GM12874 (cell line): ENCODE measurements at regions not wholly inside any gene's neighbourhood (a gene's known extent, or its start where the extent isn't known, plus 50 kb on each side); places are given as distances from the start of the nearest gene placed in this dataset.

Experiments
- TF ChIP-seq, protein P1 (sequence below): IDR thresholded peaks from 2 replicates; pipeline ENCODE4 v1.5.1; 2011; ENCODE audit warnings: low read depth, mild to moderate bottlenecking, control low read depth, low read length, moderate library complexity; ENCODE audit not compliant: insufficient read depth

DNA sequence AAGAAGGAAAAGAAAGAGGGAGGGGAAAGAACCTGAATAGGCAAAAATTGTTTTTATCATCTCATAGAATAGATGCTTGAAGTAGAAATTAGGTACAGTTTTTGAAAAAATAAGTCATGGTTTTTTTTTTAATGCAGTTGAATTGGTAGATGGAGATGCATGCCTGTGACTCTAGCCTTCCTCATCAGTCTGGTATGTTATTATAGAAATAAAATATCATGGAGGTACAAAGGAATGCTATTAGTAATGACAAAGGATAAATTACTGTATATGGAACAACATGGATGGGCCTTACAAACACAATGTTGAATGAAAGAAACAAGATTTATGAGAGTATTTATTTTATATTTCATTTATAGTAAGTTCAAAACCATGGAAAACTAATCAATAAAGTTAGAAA is 162.4 kb upstream of the GALNT15 start:
- TF ChIP-seq, protein P1, sequence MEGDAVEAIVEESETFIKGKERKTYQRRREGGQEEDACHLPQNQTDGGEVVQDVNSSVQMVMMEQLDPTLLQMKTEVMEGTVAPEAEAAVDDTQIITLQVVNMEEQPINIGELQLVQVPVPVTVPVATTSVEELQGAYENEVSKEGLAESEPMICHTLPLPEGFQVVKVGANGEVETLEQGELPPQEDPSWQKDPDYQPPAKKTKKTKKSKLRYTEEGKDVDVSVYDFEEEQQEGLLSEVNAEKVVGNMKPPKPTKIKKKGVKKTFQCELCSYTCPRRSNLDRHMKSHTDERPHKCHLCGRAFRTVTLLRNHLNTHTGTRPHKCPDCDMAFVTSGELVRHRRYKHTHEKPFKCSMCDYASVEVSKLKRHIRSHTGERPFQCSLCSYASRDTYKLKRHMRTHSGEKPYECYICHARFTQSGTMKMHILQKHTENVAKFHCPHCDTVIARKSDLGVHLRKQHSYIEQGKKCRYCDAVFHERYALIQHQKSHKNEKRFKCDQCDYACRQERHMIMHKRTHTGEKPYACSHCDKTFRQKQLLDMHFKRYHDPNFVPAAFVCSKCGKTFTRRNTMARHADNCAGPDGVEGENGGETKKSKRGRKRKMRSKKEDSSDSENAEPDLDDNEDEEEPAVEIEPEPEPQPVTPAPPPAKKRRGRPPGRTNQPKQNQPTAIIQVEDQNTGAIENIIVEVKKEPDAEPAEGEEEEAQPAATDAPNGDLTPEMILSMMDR = no peak

DNA sequence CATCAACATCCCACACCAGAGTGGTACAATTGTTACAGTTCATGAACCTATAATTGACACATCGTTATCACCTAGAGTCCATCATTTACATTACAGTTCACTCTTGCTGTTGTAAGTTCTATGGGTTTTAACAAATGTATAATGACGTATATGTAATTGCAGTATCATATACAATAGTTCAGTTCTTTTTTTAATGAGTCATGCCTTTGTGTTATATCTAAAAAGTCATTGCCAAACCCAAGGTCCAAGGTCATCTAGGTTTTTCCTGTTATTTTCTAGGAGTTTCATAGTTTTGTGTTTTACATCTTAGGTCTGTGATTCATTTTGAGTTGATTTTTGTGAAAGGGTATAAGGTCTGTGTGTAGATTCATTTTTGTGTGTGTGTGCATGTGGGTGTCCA is 160.9 kb upstream of the GALNT15 start:
- TF ChIP-seq, protein P1 = no peak

DNA sequence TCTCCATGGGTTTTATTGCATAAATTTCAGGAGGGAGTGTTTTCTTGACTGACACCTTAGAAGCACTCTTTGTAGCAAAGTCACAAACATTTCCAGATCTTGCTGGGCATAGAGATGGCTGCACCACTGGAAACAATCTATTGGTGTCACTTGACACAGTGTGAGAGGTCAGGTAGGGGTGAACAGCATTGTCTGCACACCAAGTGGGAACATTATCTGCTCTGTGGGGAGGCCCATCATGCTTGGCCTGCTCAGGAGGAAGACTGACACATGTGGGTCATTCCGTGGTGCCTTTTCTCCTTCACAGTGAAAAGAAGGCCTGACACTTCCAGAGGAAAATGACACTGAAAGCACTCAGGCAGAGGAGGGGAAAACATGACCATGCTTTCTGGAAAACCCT is 149.9 kb upstream of the GALNT15 start:
- TF ChIP-seq, protein P1 = no peak

DNA sequence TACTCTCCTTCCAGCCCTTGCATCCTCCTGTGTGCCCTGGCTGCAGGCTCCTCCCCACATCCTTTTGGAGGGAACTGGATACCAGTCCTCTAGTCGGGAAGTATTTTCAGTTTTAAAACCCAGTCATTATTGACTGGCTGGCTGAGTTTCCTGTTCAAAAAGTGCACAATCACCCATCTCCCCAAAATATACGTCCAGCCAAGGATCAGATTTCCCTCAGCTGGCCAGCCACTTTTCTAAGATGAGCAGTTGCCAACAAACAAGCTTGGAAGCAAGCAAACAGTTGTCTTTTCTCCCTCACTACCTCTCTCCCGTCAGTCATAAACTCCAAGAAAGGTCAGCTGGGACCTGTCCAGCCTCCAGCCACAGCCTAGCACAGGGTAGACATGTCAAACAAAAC is 147.7 kb upstream of the GALNT15 start:
- TF ChIP-seq, protein P1 = no peak

DNA sequence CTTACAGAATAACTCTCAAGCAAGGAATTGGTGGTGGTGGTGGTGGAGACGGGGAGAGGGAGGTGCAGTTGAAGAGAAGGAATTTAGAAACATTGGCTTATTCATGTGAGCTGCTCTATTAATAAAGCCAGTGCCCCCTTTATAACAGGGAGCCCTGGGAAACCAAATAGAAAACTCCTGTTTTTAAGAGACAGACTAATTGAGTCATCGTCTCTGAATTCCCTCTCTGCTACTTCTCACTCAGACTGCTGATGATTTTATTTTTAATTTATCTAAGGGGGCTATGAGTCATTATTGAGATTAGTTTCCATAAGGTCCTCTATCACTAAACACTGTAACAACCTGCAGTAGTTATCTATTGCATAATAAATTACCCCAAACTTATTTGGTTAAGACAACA is 145.9 kb upstream of the GALNT15 start:
- TF ChIP-seq, protein P1 = no peak

DNA sequence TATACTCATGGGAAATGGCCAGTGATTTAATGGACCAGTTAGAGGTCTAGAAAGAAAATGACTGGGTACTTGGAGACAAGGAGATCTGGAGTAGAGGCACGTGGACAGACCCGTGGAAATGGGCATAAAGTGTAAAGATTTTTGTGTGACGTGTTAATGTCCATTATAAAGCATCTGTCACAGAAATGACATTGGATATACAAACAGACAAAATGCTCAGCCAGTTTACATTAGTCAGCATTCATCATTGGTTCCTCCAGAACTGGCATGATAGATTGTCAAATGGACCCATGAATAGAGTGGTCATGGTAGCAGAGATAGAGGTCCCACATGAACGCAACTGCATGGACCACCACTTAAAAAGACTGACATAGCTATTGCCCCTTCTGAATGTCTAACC is 144.1 kb upstream of the GALNT15 start:
- TF ChIP-seq, protein P1 = no peak

DNA sequence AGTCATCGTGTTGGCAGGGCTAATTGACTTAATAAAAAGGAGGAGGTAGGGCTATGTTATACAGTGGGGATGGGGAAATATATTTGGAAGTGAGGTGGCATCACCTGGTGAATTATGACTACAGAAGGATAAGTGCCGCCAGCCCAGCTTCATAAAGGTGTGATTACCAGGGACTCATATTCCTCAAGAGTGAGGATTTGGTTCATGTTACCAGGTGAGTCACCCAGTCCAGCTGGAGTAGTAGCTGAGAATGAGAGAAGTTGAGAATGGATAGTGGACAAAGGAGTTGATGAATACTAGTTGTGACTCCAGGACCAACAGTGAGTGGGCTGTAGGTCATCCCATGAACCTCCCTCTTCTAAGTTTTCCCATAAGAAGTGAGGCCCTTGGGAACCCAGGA is 143.0 kb upstream of the GALNT15 start:
- TF ChIP-seq, protein P1 = no peak
